NCI-H2081 treated with DMSO at 0.1 percent for 48 hours (cell line): ENCODE measurements at regions not wholly inside any gene's neighbourhood (a gene's known extent, or its start where the extent isn't known, plus 50 kb on each side); places are given as distances from the start of the nearest gene placed in this dataset.

Experiments used
- DNase-seq: peaks from one replicate; lab custom pipeline; 2025; lab: John Stamatoyannopoulos, UW

- no peak for DNase-seq
Observed at GRCh38 chr5:72619251-72619650, 112.0 kb upstream of the ZNF366 start.

- DNase-seq, result no peak
Observed at GRCh38 chr5:72618708-72619107, 111.5 kb upstream of the ZNF366 start.

- DNase-seq, result no peak
Observed at GRCh38 chr5:72615061-72615460, 107.9 kb upstream of the ZNF366 start.

GRCh38 chr5:72613515-72613914 is 106.3 kb upstream of the ZNF366 start:
- no peak for DNase-seq

GRCh38 chr5:72612810-72613209 is 105.6 kb upstream of the ZNF366 start:
- DNase-seq, result no peak

GRCh38 chr5:72611118-72611730 is 104.0 kb upstream of the ZNF366 start:
- peak; percentile 13 for DNase-seq

GRCh38 chr5:72608926-72609325 is 101.7 kb upstream of the ZNF366 start:
- no peak for DNase-seq

GRCh38 chr5:72608297-72608696 is 101.1 kb upstream of the ZNF366 start:
- no peak for DNase-seq

- DNase-seq, result no peak
Observed at GRCh38 chr5:72607381-72607780, 100.2 kb upstream of the ZNF366 start.

- no peak for DNase-seq
Observed at GRCh38 chr5:72606525-72606924, 99.3 kb upstream of the ZNF366 start.

GRCh38 chr5:72605632-72606031 is 98.4 kb upstream of the ZNF366 start:
- no peak for DNase-seq

- DNase-seq, result no peak
Observed at GRCh38 chr5:72604798-72605154, 97.6 kb upstream of the ZNF366 start.

- no peak for DNase-seq
Observed at GRCh38 chr5:72604111-72604797, 97.0 kb upstream of the ZNF366 start.

- DNase-seq, result no peak
Observed at GRCh38 chr5:72602696-72603685, 95.8 kb upstream of the ZNF366 start.

- no peak for DNase-seq
Observed at GRCh38 chr5:72601861-72602260, 94.7 kb upstream of the ZNF366 start.

GRCh38 chr5:72600391-72600981 is 93.3 kb upstream of the ZNF366 start:
- DNase-seq, result no peak

- DNase-seq, result no peak
Observed at GRCh38 chr5:72599519-72600370, 92.5 kb upstream of the ZNF366 start.

- no peak for DNase-seq
Observed at GRCh38 chr5:72599065-72599433, 91.8 kb upstream of the ZNF366 start.

GRCh38 chr5:72598401-72599064 is 91.3 kb upstream of the ZNF366 start:
- DNase-seq, result no peak

- no peak for DNase-seq
Observed at GRCh38 chr5:72597456-72597948, 90.3 kb upstream of the ZNF366 start.

- DNase-seq, result no peak
Observed at GRCh38 chr5:72596956-72597355, 89.7 kb upstream of the ZNF366 start.
